PFSK-1 (cell line): ENCODE measurements at regions not wholly inside any gene's neighbourhood (a gene's known extent, or its start where the extent isn't known, plus 50 kb on each side); places are given as distances from the start of the nearest gene placed in this dataset.

Source experiments
- FOXP2 ChIP-seq: optimal IDR thresholded peaks from 2 replicates; pipeline ENCODE3; 2011; ENCODE audit warnings: borderline replicate concordance, control low read depth, inconsistent platforms; ENCODE audit not compliant: insufficient read depth; ENCODE audit errors: extremely low read length, extremely low read depth
- POLR2AphosphoS5 ChIP-seq: IDR thresholded peaks from 2 replicates; pipeline ENCODE4 v1.6.1; 2012; ENCODE audit warnings: low read depth, mild to moderate bottlenecking, control low read depth, low read length, moderate library complexity
- SIN3A ChIP-seq: IDR thresholded peaks from 2 replicates; pipeline ENCODE4 v1.6.1; 2012; ENCODE audit warnings: mild to moderate bottlenecking, low read length, moderate library complexity, borderline replicate concordance; ENCODE audit not compliant: insufficient read depth
- TAF1 ChIP-seq: IDR thresholded peaks from 2 replicates; pipeline ENCODE4 v1.6.1; 2012; ENCODE audit warnings: low read length, control low read depth, borderline replicate concordance; ENCODE audit not compliant: insufficient read depth
- TF ChIP-seq, protein P1 (sequence below), 2 experiments: IDR thresholded peaks; 2 replicates each; pipeline versions ENCODE4 v1.6.1 to v1.8.0; 2011 to 2012; ENCODE audit warnings: low read depth in 2 of 2, low read length in 2 of 2, control low read depth in 1 of 2, inconsistent platforms in 1 of 2, mild to moderate bottlenecking in 1 of 2, moderate library complexity in 1 of 2; ENCODE audit not compliant: insufficient read depth in 1 of 2

DNA sequence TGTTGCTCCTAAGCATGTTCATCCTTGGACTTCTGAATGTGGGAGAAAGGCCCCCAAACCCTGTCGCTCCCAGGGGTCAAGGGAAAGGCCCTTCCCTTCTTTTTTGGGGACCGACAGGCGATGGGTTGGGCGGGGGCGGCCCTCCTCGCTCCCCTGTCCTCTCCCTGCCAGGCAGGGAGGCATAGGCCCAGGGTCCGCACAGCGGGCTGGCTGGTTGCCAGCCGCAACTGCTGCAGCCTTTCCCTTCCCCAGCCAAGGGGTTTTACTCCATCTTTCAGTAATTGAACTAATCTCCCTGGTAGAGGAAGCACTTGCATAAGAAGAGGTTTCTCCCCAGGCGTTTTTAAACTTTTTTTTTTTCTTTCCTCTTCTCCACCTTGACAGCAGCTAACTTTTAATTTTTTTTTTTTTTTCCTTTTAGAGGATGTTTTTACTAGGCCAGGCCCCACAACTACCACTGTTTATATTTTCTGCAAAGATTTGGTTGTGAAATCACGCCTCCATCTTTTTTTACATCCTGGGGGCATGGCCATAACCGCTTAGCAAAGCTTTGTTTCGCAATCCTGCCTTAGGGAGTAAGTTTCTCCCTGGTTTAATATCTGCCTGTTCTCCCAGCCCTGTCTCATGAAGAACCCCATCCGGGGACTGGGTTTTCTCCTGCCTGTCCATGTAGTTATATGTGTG is 216.9 kb upstream of the ZNF608 start:
- TF ChIP-seq TAF1 (no peak), POLR2AphosphoS5 (no peak), FOXP2 (no peak)

GRCh38 chr5:124972703-124973102 is 226.3 kb upstream of the ZNF608 start:
- TF ChIP-seq POLR2AphosphoS5 (no peak), TAF1 (no peak), SIN3A (no peak), FOXP2 (no peak)
- TF ChIP-seq, protein P1, sequence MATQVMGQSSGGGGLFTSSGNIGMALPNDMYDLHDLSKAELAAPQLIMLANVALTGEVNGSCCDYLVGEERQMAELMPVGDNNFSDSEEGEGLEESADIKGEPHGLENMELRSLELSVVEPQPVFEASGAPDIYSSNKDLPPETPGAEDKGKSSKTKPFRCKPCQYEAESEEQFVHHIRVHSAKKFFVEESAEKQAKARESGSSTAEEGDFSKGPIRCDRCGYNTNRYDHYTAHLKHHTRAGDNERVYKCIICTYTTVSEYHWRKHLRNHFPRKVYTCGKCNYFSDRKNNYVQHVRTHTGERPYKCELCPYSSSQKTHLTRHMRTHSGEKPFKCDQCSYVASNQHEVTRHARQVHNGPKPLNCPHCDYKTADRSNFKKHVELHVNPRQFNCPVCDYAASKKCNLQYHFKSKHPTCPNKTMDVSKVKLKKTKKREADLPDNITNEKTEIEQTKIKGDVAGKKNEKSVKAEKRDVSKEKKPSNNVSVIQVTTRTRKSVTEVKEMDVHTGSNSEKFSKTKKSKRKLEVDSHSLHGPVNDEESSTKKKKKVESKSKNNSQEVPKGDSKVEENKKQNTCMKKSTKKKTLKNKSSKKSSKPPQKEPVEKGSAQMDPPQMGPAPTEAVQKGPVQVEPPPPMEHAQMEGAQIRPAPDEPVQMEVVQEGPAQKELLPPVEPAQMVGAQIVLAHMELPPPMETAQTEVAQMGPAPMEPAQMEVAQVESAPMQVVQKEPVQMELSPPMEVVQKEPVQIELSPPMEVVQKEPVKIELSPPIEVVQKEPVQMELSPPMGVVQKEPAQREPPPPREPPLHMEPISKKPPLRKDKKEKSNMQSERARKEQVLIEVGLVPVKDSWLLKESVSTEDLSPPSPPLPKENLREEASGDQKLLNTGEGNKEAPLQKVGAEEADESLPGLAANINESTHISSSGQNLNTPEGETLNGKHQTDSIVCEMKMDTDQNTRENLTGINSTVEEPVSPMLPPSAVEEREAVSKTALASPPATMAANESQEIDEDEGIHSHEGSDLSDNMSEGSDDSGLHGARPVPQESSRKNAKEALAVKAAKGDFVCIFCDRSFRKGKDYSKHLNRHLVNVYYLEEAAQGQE (IDR thresholded peaks at IDR 0.05; ENCODE audit: insufficient read depth in 1 of 2, low read depth in 2 of 2, low read length in 2 of 2), result no peak

DNA sequence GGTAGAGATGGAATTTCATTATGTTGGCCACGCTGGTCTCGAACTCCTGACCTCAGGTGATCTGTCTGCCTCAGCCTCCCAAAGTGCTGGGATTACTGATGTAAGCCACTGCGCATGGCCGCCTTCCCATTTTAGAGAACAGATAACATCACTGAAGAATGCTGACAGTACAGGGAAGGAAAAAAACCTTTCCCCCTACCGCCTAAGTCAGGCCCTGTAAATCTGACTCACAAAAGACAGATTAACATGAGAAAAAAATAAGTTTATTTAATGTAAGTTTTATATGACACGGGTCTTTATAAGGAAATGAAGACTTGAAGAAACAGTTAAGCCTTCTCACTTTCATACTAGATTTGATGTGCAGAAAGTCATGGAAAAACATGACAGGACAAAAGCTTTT is 227.2 kb upstream of the ZNF608 start:
- TF ChIP-seq TAF1, result no peak

- TF ChIP-seq SIN3A, result no peak
- TF ChIP-seq TAF1, result no peak
- no peak for TF ChIP-seq POLR2AphosphoS5
- TF ChIP-seq, protein P1 (IDR thresholded peaks at IDR 0.05; ENCODE audit: insufficient read depth in 1 of 2, low read depth in 2 of 2, low read length in 2 of 2), result no peak
- TF ChIP-seq FOXP2, result no peak
Observed at GRCh38 chr5:124976086-124976485, 229.6 kb upstream of the ZNF608 start.

- no peak for TF ChIP-seq POLR2AphosphoS5
- TF ChIP-seq, protein P1 (IDR thresholded peaks at IDR 0.05; ENCODE audit: insufficient read depth in 1 of 2, low read depth in 2 of 2, low read length in 2 of 2), result no peak
- TF ChIP-seq SIN3A, result no peak
- TF ChIP-seq FOXP2, result no peak
- no peak for TF ChIP-seq TAF1
Observed at GRCh38 chr5:124979251-124979650, 232.8 kb upstream of the ZNF608 start.

- TF ChIP-seq TAF1 (no peak), SIN3A (no peak), FOXP2 (no peak), POLR2AphosphoS5 (no peak)
- TF ChIP-seq, protein P1 (IDR thresholded peaks at IDR 0.05; ENCODE audit: insufficient read depth in 1 of 2, low read depth in 2 of 2, low read length in 2 of 2), result no peak
Observed at GRCh38 chr5:124980163-124980941, 233.9 kb upstream of the ZNF608 start.
